ENCODE measurements at regions not wholly inside any gene's neighbourhood (a gene's known extent, or its start where the extent isn't known, plus 50 kb on each side); places are given as distances from the start of the nearest gene placed in this dataset.

DNA sequence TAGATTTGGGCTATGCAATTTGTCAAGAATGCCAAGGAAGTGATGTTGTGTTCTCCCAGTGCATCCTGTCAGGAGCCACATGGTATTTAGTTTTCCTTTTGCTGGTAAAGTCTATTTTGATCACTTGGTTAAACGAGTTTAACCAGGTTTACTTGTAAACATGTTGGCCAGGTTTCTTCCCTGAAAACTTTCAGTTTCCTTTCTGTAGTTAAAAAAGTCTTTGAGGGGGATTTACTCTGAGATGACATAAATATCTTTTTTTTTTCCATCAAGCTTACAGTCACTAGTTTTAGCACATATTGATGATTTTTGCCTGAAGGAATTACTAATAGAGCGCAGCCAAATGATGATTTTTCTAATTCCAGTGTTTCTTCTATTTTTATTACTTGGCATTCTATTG is 320.5 kb downstream of the PHF14 start:
- no peak for DNase-seq (ENCODE audit: low spot score)

DNA sequence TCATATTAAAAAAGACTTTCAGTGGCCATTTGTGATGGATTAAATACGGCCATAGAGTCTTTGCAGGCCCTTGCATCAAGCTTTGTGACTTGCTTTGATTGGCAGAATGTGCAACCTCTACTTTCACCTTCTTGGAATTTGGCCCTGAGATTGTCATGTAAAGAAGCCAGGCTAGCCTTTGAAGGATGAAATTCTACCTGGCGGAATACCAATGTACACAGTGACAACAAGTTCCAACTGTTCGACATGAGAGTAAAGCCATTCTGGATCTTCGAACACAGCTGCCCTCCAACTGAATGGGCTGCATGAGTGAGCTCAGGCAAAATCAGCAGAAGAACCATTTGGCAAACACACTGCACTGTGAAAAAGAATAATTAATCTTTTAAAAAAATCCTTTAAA is 321.3 kb downstream of the PHF14 start:
- DNase-seq (ENCODE audit: low spot score) = no peak

DNA sequence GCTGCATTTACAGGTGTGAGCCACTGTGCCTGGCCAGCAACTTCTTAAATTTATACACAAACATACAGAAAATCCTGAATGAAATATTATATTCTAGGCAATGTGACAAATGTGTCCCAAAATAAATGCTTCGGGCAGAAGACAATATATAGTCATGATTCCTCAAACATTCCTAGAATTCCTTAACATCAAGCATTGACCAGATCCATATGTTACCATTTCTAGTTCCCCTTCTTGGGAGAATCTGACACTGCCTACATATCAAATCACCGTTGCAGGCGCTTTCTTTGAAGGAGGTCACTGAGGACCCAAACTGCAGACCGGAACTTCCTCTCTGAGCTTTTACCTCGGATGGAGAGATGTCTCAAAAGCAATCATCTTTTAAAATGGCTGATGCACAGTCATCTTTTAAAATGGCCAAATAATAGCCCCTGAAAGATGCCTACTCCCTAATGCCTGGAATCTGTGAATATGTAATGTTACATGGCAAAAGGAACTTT is 323.5 kb downstream of the PHF14 start:
- no peak for DNase-seq (ENCODE audit: low spot score)

DNA sequence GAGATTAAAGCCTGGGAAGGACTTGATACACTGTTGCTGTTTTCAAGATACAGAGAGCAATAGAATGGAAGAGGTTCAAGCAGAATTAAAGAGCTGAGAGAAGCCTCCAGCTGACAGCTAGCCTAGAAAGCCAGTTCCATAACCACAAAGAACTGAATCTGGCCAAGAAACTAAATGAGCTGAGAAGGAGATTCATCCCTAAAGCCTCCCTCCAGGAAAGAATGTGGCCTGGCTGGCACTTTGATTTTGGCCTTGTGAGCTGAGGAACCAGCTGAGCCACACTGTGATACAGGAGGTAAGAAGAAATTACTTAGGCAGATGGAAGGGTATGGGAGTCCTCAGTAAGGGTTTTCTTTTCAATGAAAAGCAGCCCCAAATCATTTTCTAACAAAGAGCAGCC is 324.1 kb downstream of the PHF14 start:
- DNase-seq (ENCODE audit: low spot score) = no peak

DNA sequence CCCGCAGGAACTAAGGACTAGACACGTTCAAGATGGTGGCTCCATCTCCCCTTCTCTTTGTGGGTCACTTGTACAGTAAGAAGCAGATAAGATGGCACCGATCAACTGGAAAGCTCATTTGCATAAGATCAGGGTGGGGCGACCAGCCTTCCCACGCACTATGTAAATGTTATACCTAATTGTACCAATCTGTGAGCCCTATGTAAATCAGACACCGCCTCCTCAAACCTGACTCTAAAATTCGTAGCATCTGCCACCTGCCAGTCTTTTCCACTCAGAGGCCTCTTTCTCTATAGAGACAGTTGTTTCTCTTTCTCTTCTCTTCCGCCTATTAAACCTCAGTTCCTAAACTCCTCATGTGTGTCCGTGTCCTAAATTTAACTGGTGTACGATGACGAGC is 324.5 kb downstream of the PHF14 start:
- no peak for DNase-seq (ENCODE audit: low spot score)

DNA sequence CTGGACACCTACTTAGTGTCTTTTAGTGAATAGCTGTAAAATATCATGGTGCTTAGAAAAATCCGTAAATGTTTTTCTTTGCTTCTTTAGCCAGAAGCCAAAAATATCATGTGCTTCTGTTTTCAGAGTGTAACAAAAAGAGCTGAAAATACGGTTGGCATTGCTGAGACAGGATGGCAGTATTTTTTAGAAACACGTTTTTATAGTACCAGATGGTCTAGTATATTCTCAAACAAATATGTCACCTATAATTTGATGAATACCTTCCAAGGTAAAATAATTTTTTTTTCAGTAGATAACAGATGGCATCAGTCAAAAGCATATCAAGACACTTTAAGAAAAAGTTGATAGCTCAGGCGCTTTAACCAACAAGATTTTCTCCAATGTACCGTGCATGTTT is 326.6 kb downstream of the PHF14 start:
- DNase-seq (ENCODE audit: low spot score) = no peak

DNA sequence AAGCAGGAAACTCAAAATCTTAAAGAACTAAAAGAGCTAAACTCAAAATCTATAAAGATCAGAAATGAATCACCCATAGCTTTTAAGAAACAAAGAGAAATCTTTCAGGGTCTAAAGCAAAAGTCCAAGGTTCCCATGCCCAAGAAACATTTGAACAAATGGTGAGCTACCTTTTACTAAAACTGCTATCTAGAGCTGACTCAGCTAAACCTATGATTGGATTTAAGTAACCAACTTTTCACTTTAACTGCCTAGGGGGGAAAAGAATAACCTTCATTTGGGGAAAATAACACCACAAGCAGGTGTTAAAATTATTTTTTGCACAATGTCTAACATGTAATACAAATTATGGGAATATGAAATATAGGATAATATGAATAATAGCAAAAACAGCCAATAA is 328.4 kb downstream of the PHF14 start:
- no peak for DNase-seq (ENCODE audit: low spot score)

DNA sequence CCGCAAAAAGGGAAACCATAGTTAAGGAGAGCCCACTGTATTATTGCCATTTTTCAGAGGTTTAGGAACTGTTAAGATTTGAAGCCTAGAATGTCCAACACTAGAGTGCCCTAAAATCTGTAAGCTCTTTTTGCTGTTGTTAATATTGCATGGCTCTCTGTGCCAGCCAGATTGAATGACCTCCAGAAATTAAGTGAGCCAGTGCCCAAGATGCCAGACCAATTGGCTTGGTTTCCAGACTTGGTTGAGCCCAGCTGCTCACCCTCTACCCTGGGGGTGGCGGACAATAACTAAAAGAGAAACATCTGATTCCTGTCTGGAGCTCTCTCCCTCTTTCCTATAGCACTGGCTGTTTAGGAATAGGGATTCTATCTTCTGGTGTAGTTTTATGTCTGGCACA is 340.1 kb downstream of the PHF14 start:
- DNase-seq (ENCODE audit: low spot score) = no peak

DNA sequence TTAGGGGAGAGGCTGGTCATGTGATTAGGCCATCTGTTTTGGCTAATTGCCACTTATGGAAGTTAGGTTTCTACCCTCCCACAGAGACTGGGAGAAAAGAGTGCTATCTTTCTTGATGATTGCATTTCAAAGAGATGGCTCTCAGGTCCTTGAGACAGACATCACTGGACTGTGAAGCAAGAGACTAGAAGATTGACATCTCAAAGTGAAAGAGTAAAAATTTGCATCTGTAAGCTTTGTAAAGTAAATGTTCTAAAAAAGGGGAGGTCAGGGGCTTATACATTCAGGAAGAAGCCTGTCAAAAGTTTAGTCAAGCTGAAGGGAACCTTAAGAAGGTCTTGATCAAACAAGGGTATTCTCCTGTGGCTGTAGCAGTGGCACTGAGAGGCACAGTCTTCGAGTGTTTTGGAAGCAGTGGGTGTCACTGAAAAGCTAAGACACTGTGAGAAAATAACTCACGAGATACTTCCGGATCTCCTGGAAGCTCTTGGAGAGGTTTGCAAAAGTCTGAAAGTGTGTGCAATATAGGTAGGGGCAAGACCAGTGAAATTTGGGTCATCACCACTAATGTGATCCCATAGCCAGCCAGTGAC is 342.1 kb downstream of the PHF14 start:
- DNase-seq (ENCODE audit: low spot score) = no peak

DNA sequence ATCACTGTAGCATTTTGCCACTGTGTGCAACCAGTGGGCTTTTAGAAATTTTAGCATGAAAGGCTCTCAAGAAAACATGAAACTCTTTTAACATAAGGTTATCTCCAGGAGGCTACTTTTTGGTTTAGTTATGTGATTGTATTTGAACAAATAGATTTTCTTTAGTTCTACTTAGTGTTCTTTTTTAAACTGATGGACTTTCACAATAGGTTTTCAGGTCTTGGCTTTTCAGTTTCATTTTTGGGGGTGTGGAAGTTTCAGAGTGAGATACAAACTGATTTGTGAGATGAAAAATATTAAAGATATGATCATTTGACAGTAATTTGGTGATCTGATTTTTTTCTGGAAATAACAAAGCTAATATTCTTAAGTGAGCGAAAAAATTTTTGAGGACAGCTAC is 344.1 kb downstream of the PHF14 start:
- DNase-seq (ENCODE audit: low spot score) = no peak

DNA sequence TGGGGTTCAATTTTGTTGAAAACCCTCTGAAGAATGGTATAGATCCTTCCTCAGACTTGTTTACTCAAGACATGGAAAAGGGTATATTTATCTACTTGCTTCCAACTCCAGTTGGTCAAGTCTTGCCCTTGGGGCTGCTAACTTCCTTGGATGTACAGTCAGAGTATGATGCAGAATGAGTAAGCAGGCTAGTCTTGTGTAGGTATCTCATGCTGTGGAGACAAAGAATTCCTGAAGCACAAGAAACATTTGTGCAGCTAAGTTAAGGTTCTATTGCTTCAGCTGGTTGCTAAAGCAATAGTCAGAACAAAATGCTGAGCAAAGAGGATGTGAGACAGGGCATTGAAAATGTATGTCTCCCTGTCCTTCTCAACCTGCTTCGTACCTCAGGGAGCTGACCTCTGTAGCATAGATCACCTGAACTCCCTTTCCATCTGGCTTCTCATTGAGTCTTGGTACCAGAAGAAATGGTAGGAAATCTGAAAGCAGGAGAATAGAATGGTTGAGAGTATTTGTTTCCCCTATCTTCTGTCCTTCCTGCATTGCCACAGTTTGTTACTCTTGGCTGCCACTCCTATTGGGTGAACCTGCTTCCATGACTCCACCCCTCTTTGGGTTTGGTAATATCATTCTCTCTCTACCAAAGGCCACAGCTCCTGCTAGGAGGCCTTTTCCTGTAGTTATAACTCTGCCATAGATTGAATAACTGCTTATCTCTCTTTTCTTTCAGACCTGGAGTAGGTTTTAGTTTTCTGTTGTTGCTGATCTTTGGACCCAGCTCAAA is 346.0 kb downstream of the PHF14 start:
- no peak for DNase-seq (ENCODE audit: low spot score)

Data from Ammon's horn (tissue), 1 donor.